ENCODE measurements at regions not wholly inside any gene's neighbourhood (a gene's known extent, or its start where the extent isn't known, plus 50 kb on each side); places are given as distances from the start of the nearest gene placed in this dataset.

DNA sequence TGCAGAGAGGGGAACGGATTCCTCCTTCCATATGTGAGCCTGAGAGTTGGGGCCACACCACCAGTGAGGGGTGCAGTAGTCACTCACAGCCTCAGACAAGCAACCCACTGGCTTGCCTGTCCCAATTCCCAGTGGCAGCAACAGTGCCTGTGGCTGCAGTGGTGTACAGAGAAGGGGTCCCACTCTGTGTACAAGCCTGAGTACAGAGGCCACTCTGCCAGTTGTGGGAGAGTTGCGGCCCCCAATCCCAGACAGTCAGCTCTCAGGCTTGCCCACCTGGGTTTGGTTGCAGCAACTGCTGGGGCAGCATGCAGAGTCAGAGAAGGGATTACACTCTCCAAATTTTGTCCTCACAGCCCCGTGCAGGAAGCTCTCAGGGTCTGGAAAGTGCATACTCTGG lies 133.2 kb upstream of the RFX3 start:
- no peaks in the 10 kb centered on the region for H3K4me1 ChIP-seq (ENCODE audit: control insufficient read depth, insufficient read depth, low read length)
- no TSS peak for BruUV-seq (replicated peaks)
- ChIA-PET SMC1A (ENCODE audit: uncharacterized antibody, unreplicated experiment) (no interaction called here), CTCF (no interaction called here), POLR2A (no interaction called here), RAD21 (ENCODE audit: unreplicated experiment) (interaction anchor here (0.6 kb wide), 2 partner anchors 186 to 418 kb away, joined by 3 to 4 read pairs; no protein-coding TSS in a partner anchor)
- no peak overlapping the region for H3K27ac ChIP-seq (ENCODE audit: control insufficient read depth, insufficient read depth)
- no peak overlapping the region for H3K4me3 ChIP-seq
- intact Hi-C loops (cut with micrococcal nuclease; ENCODE audit: unreplicated experiment), result no loop called here
- H4K20me1 ChIP-seq (ENCODE audit: control insufficient read depth, insufficient read depth), result no peaks in the 10 kb centered on the region
- TF ChIP-seq ZNF24 (IDR thresholded peaks at IDR 0.05) (no peak), TCF3 (IDR thresholded peaks at IDR 0.05; ENCODE audit: borderline replicate concordance, insufficient read depth, low read depth, low read length) (no peak), REST (IDR thresholded peaks at IDR 0.05; ENCODE audit: low read depth, low read length) (no peak), RAD51 (IDR thresholded peaks at IDR 0.05) (no peak), MYB (IDR thresholded peaks at IDR 0.05; ENCODE audit: borderline replicate concordance, low read depth, low read length) (no peak), CEBPZ (IDR thresholded peaks at IDR 0.05; ENCODE audit: low read depth, low read length) (no peak)
- TF ChIP-seq, protein P1, sequence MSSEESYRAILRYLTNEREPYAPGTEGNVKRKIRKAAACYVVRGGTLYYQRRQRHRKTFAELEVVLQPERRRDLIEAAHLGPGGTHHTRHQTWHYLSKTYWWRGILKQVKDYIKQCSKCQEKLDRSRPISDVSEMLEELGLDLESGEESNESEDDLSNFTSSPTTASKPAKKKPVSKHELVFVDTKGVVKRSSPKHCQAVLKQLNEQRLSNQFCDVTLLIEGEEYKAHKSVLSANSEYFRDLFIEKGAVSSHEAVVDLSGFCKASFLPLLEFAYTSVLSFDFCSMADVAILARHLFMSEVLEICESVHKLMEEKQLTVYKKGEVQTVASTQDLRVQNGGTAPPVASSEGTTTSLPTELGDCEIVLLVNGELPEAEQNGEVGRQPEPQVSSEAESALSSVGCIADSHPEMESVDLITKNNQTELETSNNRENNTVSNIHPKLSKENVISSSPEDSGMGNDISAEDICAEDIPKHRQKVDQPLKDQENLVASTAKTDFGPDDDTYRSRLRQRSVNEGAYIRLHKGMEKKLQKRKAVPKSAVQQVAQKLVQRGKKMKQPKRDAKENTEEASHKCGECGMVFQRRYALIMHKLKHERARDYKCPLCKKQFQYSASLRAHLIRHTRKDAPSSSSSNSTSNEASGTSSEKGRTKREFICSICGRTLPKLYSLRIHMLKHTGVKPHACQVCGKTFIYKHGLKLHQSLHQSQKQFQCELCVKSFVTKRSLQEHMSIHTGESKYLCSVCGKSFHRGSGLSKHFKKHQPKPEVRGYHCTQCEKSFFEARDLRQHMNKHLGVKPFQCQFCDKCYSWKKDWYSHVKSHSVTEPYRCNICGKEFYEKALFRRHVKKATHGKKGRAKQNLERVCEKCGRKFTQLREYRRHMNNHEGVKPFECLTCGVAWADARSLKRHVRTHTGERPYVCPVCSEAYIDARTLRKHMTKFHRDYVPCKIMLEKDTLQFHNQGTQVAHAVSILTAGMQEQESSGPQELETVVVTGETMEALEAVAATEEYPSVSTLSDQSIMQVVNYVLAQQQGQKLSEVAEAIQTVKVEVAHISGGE (CRISPR knock-in tag; IDR thresholded peaks at IDR 0.05), result no peak
- H3K4me2 ChIP-seq (ENCODE audit: control insufficient read depth, insufficient read depth), result no peak overlapping the region
- DNase-seq (ENCODE audit: low read depth, low spot score) (no peak), ATAC-seq (peak; percentile 6; the same call in 1 of the 3 replicates), FAIRE-seq (no peak)
- no peak overlapping the region for H3K9ac ChIP-seq (ENCODE audit: control insufficient read depth, insufficient read depth, low read length)
- no peaks in the 10 kb centered on the region; a peak in 1 of 4 replicates for H3K36me3 ChIP-seq (ENCODE audit: control insufficient read depth in 2 of 2, insufficient read depth in 2 of 2, low read length in 1 of 2)
- H3K9me3 ChIP-seq (replicated peaks; ENCODE audit: control insufficient read depth, insufficient read depth, low read length), result no peaks in the 10 kb centered on the region; the same call in 2 of the 3 replicates
- in situ Hi-C loops (cut with MboI), result no loop called here
- H3K79me2 ChIP-seq (ENCODE audit: control insufficient read depth, insufficient read depth, low read length), result no peaks in the 10 kb centered on the region
- 90% methylated on average over 3 of the region's 3 CpGs for WGBS (ENCODE audit: insufficient coverage, insufficient replicate concordance, low lambda C conversion rate, missing lambda C conversion rate)
- no peaks in the 10 kb centered on the region for H3K27me3 ChIP-seq (replicated peaks in 1 of 2; ENCODE audit: control insufficient read depth in 2 of 2, insufficient read depth in 2 of 2, low read length in 1 of 2)
- no peak overlapping the region for H2AFZ ChIP-seq (ENCODE audit: control insufficient read depth, low read depth, low read length)
